Neural cell (in vitro differentiated cells): ENCODE measurements at regions not wholly inside any gene's neighbourhood (a gene's known extent, or its start where the extent isn't known, plus 50 kb on each side); places are given as distances from the start of the nearest gene placed in this dataset.

Experiments
- H2AFZ ChIP-seq: fragments of 200-600, 300-800 bp; sonication (generic), shearing (Covaris generic); 2 replicates; pipeline ENCODE4 v1.6.0; 2014; ENCODE audit warnings: low read depth, mild to moderate bottlenecking, antibody characterized with exemption, low read length, moderate library complexity
- H3F3A ChIP-seq: fragments of 200-600 bp; shearing (Covaris generic); 2 replicates; pipeline ENCODE4 v1.6.1; 2016; ENCODE audit warnings: mild to moderate bottlenecking, moderate library complexity, mixed read lengths, antibody characterized with exemption, low read length; ENCODE audit not compliant: insufficient read depth, poor library complexity, severe bottlenecking
- H3K27ac ChIP-seq: fragments of 200-600, 300-800 bp; sonication (generic), shearing (Covaris generic); 2 replicates; pipeline ENCODE4 v1.5.1; 2014; ENCODE audit warnings: mild to moderate bottlenecking, low read length, moderate library complexity
- H3K27me3 ChIP-seq: fragments of 300-800, 200-600 bp; sonication (generic), shearing (Covaris generic); 2 replicates; pipeline ENCODE4 v1.6.0; 2014; ENCODE audit warnings: mild to moderate bottlenecking, low read depth, low read length, moderate library complexity; ENCODE audit not compliant: insufficient read depth
- H3K36me3 ChIP-seq: fragments of 300-800, 200-600 bp; sonication (generic), shearing (Covaris generic); 2 replicates; pipeline ENCODE4 v1.5.1; 2014; ENCODE audit warnings: mild to moderate bottlenecking, antibody characterized with exemption, low read length, moderate library complexity; ENCODE audit not compliant: insufficient read depth
- H3K4me2 ChIP-seq: fragments of 300-800, 200-600 bp; sonication (generic), shearing (Covaris generic); 2 replicates; pipeline ENCODE4 v1.6.0; 2014; ENCODE audit warnings: mild to moderate bottlenecking, low read length
- H3K4me3 ChIP-seq: fragments of 300-800, 200-600 bp; sonication (generic), shearing (Covaris generic); 2 replicates; pipeline ENCODE4 v1.5.1; 2014; ENCODE audit warnings: mild to moderate bottlenecking, low read length, moderate library complexity
- H3K79me2 ChIP-seq: fragments of 200-600 bp; shearing (Covaris generic); replicated peaks from 2 replicates; pipeline ENCODE4 v1.6.0; 2014; ENCODE audit warnings: mild to moderate bottlenecking, low read length, moderate library complexity; ENCODE audit not compliant: insufficient read depth
- H3K9ac ChIP-seq: fragments of 300-800, 200-600 bp; sonication (generic), shearing (Covaris generic); 2 replicates; pipeline ENCODE4 v1.6.1; 2016; ENCODE audit warnings: mild to moderate bottlenecking, low read length, mixed read lengths
- H3K9me2 ChIP-seq: fragments of 200-600 bp; shearing (Covaris generic); 2 replicates; pipeline ENCODE4 v1.6.1; 2016; ENCODE audit warnings: mild to moderate bottlenecking, low read length, mixed read lengths; ENCODE audit not compliant: insufficient read depth
- H3K9me3 ChIP-seq: fragments of 200-600, 300-800 bp; sonication (generic), shearing (Covaris generic); 2 replicates; pipeline ENCODE4 v1.6.1; 2016; ENCODE audit warnings: mild to moderate bottlenecking, mixed run types, low read length, moderate library complexity, mixed read lengths
- H4K20me1 ChIP-seq: fragments of 200-600 bp; shearing (Covaris generic); 2 replicates; pipeline ENCODE4 v1.6.1; 2016; ENCODE audit warnings: mild to moderate bottlenecking, mixed run types; ENCODE audit not compliant: insufficient read depth
- CTCF ChIP-seq: fragments of 450-650 bp; IDR thresholded peaks from 2 replicates; pipeline ENCODE4 v1.5.1; 2014; ENCODE audit warnings: antibody characterized with exemption, mild to moderate bottlenecking, moderate library complexity; ENCODE audit not compliant: poor library complexity, severe bottlenecking
- EP300 ChIP-seq: fragments of 450-650 bp; conservative IDR thresholded peaks from 2 replicates; pipeline ENCODE4 v1.6.1; 2014; ENCODE audit warnings: antibody characterized with exemption, mild to moderate bottlenecking, moderate library complexity; ENCODE audit not compliant: poor library complexity, severe bottlenecking
- EZH2 ChIP-seq: fragments of 200-600, 300-800 bp; shearing (Covaris generic), sonication (generic); IDR thresholded peaks from 2 replicates; pipeline ENCODE4 v1.6.1; 2014; ENCODE audit warnings: antibody characterized with exemption, low read length, borderline replicate concordance, mild to moderate bottlenecking; ENCODE audit not compliant: insufficient read depth, poor library complexity, severe bottlenecking
- MXI1 ChIP-seq: fragments of 450-650 bp; conservative IDR thresholded peaks from 2 replicates; pipeline ENCODE4 v1.6.1; 2014; ENCODE audit warnings: antibody characterized with exemption, mild to moderate bottlenecking; ENCODE audit not compliant: poor library complexity, severe bottlenecking
- POLR2AphosphoS5 ChIP-seq: IDR thresholded peaks from 2 replicates; pipeline ENCODE4 v1.6.1; 2012
- RAD21 ChIP-seq: fragments of 450-650 bp; conservative IDR thresholded peaks from 2 replicates; pipeline ENCODE4 v1.6.1; 2014; ENCODE audit warnings: antibody characterized with exemption, mild to moderate bottlenecking, moderate library complexity
- SMC3 ChIP-seq: fragments of 450-650 bp; conservative IDR thresholded peaks from 2 replicates; pipeline ENCODE4 v1.6.1; 2014; ENCODE audit warnings: antibody characterized with exemption, mild to moderate bottlenecking, moderate library complexity; ENCODE audit not compliant: poor library complexity
- TAF1 ChIP-seq: IDR thresholded peaks from 2 replicates; pipeline ENCODE4 v1.6.1; 2012; ENCODE audit warnings: low read depth
- TF ChIP-seq, protein P1 (sequence below): IDR thresholded peaks from 2 replicates; pipeline ENCODE4 v1.6.1; 2012; ENCODE audit warnings: borderline replicate concordance

DNA sequence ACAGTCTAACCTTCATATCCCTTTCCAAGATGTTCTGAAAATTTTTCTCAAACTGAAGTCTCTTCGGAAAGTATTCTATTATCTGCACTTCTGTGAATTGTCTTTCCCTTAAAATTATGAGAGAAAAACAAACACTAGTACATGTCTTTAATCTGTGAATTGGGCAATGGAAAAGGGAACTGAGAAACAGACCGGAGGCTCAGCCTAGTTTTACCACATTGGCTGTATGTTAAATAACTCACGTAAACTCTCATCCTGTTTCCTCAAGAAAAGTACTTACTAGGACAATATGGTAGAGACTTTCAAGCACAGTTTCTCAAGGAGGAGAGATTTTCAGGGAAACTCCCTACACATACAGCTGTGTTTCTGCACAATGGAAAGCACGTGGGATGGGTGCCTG lies 982.2 kb upstream of the SEMA6D start:
- Histone ChIP-seq H3K9me2 (no peaks in the 10 kb centered on the region), H4K20me1 (no peaks in the 10 kb centered on the region), H3K27ac (no peak overlapping the region), H2AFZ (no peak overlapping the region), H3K79me2 (no peaks in the 10 kb centered on the region), H3K9ac (no peak overlapping the region), H3K36me3 (no peaks in the 10 kb centered on the region), H3K27me3 (no peaks in the 10 kb centered on the region), H3F3A (no peaks in the 10 kb centered on the region), H3K4me3 (no peak overlapping the region), H3K9me3 (no peaks in the 10 kb centered on the region), H3K4me2 (no peak overlapping the region)
- TF ChIP-seq TAF1 (no peak), MXI1 (no peak)

- no peak overlapping the region for H3K4me2 ChIP-seq
- no peak overlapping the region for H3K9ac ChIP-seq
These were observed 966.0 kb upstream of the SEMA6D start for GRCh38 chr15:46751303-46751702.

More at GRCh38 chr15:46751303-46751702, 966.0 kb upstream of the SEMA6D start:
- H3K9me3 ChIP-seq = no peaks in the 10 kb centered on the region
- no peak overlapping the region for H3K27ac ChIP-seq
- H4K20me1 ChIP-seq = no peaks in the 10 kb centered on the region
- H3K27me3 ChIP-seq = no peaks in the 10 kb centered on the region
- no peaks in the 10 kb centered on the region for H3K36me3 ChIP-seq
- no peaks in the 10 kb centered on the region for H3F3A ChIP-seq
- no peaks in the 10 kb centered on the region for H3K79me2 ChIP-seq
- H3K9me2 ChIP-seq = no peaks in the 10 kb centered on the region
- H2AFZ ChIP-seq = no peak overlapping the region
- H3K4me3 ChIP-seq = no peak overlapping the region
- TF ChIP-seq TAF1 (no peak), POLR2AphosphoS5 (no peak), RAD21 (no peak), CTCF (no peak), SMC3 (no peak), EZH2 (no peak), EP300 (no peak), MXI1 (no peak)
- TF ChIP-seq, protein P1, sequence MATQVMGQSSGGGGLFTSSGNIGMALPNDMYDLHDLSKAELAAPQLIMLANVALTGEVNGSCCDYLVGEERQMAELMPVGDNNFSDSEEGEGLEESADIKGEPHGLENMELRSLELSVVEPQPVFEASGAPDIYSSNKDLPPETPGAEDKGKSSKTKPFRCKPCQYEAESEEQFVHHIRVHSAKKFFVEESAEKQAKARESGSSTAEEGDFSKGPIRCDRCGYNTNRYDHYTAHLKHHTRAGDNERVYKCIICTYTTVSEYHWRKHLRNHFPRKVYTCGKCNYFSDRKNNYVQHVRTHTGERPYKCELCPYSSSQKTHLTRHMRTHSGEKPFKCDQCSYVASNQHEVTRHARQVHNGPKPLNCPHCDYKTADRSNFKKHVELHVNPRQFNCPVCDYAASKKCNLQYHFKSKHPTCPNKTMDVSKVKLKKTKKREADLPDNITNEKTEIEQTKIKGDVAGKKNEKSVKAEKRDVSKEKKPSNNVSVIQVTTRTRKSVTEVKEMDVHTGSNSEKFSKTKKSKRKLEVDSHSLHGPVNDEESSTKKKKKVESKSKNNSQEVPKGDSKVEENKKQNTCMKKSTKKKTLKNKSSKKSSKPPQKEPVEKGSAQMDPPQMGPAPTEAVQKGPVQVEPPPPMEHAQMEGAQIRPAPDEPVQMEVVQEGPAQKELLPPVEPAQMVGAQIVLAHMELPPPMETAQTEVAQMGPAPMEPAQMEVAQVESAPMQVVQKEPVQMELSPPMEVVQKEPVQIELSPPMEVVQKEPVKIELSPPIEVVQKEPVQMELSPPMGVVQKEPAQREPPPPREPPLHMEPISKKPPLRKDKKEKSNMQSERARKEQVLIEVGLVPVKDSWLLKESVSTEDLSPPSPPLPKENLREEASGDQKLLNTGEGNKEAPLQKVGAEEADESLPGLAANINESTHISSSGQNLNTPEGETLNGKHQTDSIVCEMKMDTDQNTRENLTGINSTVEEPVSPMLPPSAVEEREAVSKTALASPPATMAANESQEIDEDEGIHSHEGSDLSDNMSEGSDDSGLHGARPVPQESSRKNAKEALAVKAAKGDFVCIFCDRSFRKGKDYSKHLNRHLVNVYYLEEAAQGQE = no peak
